Uterus (tissue), 2 donors: ENCODE measurements at regions not wholly inside any gene's neighbourhood (a gene's known extent, or its start where the extent isn't known, plus 50 kb on each side); places are given as distances from the start of the nearest gene placed in this dataset.

Experiments
- CTCF ChIP-seq, 4 experiments: fragments of 200-600 bp in 2 of 4; fragments of 450-650 bp in 2 of 4; sonication (generic) in 2 of 4; IDR thresholded peaks; one replicate each; pipeline ENCODE4 v1.5.1; 2016 to 2019; ENCODE audit warnings: antibody characterized with exemption in 4 of 4, mild to moderate bottlenecking in 2 of 4, moderate library complexity in 1 of 4
- POLR2A ChIP-seq, 2 donors: fragments of 450-650 bp; IDR thresholded peaks; one replicate each; pipeline ENCODE4 v1.6.1; 2016; ENCODE audit warnings: antibody characterized with exemption in 2 of 2, mild to moderate bottlenecking in 1 of 2, moderate library complexity in 1 of 2

GRCh38 chr2:111705711-111706336 is 178.2 kb downstream of the ANAPC1 start:
- TF ChIP-seq CTCF (IDR thresholded peaks at IDR 0.05) (no peak), POLR2A (IDR thresholded peaks at IDR 0.05) (no peak)
